ENCODE measurements at regions not wholly inside any gene's neighbourhood (a gene's known extent, or its start where the extent isn't known, plus 50 kb on each side); places are given as distances from the start of the nearest gene placed in this dataset.

GRCh38 chr13:26999499-26999898, 172.1 kb downstream of the USP12 start:
- intact Hi-C loops (cut with micrococcal nuclease) (no loop called here), in situ Hi-C loops (cut with MboI) (no loop called here)
- WGBS (ENCODE audit: insufficient coverage, low coverage, missing lambda C conversion rate) = 9% methylated on average over 7 of the region's 7 CpGs
- TF ChIP-seq RBM17 (IDR thresholded peaks at IDR 0.05; ENCODE audit: borderline replicate concordance, low read depth, low read length) (no peak), NKRF (IDR thresholded peaks at IDR 0.05; ENCODE audit: borderline replicate concordance) (no peak), FOXJ2 (tag; IDR thresholded peaks at IDR 0.05) (no peak), ZNF398 (CRISPR knock-in tag; IDR thresholded peaks at IDR 0.05) (no peak), RBM15 (IDR thresholded peaks at IDR 0.05; ENCODE audit: insufficient read depth, low read length) (no peak), JUN (IDR thresholded peaks at IDR 0.05; ENCODE audit: borderline replicate concordance, low read depth, low read length) (no peak), JUN (CRISPR knock-in tag; IDR thresholded peaks at IDR 0.05; ENCODE audit: borderline replicate concordance) (no peak)
- no peak for ATAC-seq
- CTCF ChIA-PET (ENCODE audit: low intra/inter-chr PET ratio) = no interaction called here
- H3K27me3 ChIP-seq (ENCODE audit: control insufficient read depth in 2 of 2, insufficient read depth in 2 of 2, low read length in 2 of 2) = peaks cover 15 to 34% of the 10 kb centered on the region in 2 experiments; a peak in 4 of 5 replicates
- H3K4me3 ChIP-seq = no peak overlapping the region
- H4K20me1 ChIP-seq (replicated peaks; ENCODE audit: control insufficient read depth, insufficient read depth, low read length) = no peaks in the 10 kb centered on the region
- no TSS peak for BruUV-seq (replicated peaks)
- no peak for FAIRE-seq
- H2AFZ ChIP-seq (ENCODE audit: low read depth, low read length) = no peak overlapping the region
- H3K9me3 ChIP-seq (replicated peaks; ENCODE audit: control insufficient read depth, insufficient read depth, low read depth, low read length) = no peaks in the 10 kb centered on the region
- H3K4me2 ChIP-seq (ENCODE audit: insufficient read depth, low read length) = no peak overlapping the region
- POLR2A ChIA-PET = no interaction called here
- H3K9ac ChIP-seq (ENCODE audit: insufficient read depth in 1 of 2, low read depth in 2 of 2, low read length in 2 of 2) = 0 out of 4 replicates have a peak overlapping the region, but pooled peaks of 1 of the 2 experiments have one; percentile 64
- no peaks in the 10 kb centered on the region for H3K36me3 ChIP-seq (ENCODE audit: control insufficient read depth, insufficient read depth, low read length)
- no peaks in the 10 kb centered on the region for H3K9me1 ChIP-seq (ENCODE audit: control insufficient read depth, insufficient read depth, low read length)
- no peaks in the 10 kb centered on the region for H3K79me2 ChIP-seq (ENCODE audit: control insufficient read depth, insufficient read depth, low read length)
- H3K4me1 ChIP-seq (replicated peaks in 1 of 2; ENCODE audit: control insufficient read depth in 2 of 2, insufficient read depth in 2 of 2, low read length in 2 of 2) = no peaks in the 10 kb centered on the region; a peak in 2 of 5 replicates
- no peak overlapping the region for H3K27ac ChIP-seq (ENCODE audit: extremely low read depth, low read depth, low read length)
- DNase-seq (ENCODE audit: extremely low read depth in 1 of 4, low spot score in 3 of 4) = no peak

Measured in K562 (cell line).